Limb (tissue), 2 donors: ENCODE measurements at regions not wholly inside any gene's neighbourhood (a gene's known extent, or its start where the extent isn't known, plus 50 kb on each side); places are given as distances from the start of the nearest gene placed in this dataset.
A peak's percentile ranks its signal among the peaks of the same experiment; 100 is the strongest.

Experiments
- DNase-seq, 2 donors: peaks; one replicate each; pipeline ENCODE4 v3.0.0-alpha.2; 2016; ENCODE audit errors: extremely low spot score in 2 of 2

- no peak for DNase-seq
Observed at GRCh38 chr20:50341880-50342637, 151.4 kb downstream of the CEBPB start.

GRCh38 chr20:50342638-50343102 is 152.0 kb downstream of the CEBPB start:
- no peak for DNase-seq

- no peak for DNase-seq
Observed at GRCh38 chr20:50343125-50343489, 152.5 kb downstream of the CEBPB start.

GRCh38 chr20:50343490-50344179 is 153.0 kb downstream of the CEBPB start:
- no peak for DNase-seq

- no peak for DNase-seq
Observed at GRCh38 chr20:50344232-50345071, 153.8 kb downstream of the CEBPB start.

- no peak for DNase-seq
Observed at GRCh38 chr20:50345712-50346373, 155.2 kb downstream of the CEBPB start.

DNA sequence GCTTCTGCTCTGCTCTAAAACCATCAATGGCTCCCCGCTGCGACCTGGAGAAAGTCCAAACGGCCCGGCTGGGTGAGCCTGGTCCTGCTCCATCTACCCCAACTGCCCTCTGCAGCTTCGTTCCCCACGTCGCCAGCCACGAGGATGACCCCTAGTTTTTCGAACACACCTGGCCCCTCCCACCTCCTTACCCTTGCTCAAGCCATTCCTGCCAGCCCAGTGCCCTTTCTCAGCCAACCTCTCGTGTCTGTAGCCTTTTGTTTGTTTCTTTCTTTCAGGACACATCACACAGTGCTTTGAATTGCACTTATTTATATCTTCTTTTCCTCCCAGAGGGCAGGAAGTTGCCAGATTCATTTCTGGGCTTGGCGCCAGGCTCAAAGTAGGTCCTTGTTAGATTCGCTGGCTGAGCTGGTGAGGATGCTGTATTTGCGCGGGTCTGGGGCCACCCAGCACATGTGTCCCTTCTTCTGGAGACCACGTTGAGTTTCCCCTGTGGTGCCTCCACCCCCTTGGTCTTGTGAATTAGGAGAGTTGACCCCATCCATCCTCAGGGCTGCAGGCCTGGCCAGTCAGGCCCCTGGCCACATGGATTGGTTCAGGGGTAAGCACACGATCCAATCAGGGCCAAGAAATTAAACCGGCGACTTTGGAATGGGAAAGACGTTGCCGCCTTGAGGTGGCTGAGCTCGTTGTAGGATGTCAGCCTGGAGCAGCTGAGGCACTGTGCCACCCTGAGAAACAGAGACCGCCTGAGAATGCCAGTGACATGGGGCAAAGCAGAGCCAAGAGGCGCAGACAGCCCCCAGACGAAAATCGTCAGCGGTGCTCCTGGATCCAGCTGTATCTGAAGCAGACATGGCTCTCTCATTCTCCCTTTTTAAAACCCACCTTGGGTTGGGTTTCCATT is 156.0 kb downstream of the CEBPB start:
- peak; percentile 64 to 71 for DNase-seq

GRCh38 chr20:50347284-50348063 is 156.8 kb downstream of the CEBPB start:
- no peak for DNase-seq

GRCh38 chr20:50348096-50348495 is 157.5 kb downstream of the CEBPB start:
- DNase-seq, result no peak

DNA sequence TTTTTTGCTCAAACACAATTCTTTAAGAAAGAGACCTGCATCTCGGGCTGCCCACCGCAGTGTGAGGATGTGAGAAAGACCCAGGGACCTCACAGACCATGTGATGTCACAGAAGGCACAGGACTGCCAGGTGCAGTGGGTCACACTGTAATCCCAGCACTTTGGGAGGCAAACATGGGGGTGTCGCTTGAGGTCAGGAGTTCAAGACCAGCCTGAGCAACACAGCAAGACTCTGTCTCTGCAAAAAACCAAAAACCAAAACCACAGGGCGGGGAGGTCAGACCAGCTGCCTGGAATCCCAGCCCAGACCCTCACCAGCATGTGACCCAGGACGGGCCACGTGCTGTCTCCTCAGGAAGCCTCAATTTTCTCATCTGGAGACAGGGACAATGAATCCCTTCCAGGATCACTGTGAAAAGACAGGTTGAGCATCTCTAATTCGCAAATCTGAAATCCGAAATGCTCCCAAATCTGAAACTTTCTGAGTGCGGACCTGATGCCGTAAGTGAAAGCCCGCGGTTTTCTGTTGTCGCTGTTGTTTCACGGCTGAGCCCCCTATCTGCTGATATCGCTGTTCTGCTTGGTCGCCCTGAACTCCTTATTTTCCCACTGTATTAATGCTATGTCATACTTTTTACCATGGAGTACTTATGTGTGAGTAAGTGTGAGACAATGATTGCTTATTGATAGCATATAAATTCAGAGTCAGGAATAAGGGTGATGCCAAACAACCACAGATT is 159.5 kb upstream of the PTPN1 start:
- DNase-seq, result no peak

GRCh38 chr20:50351541-50351940 is 158.6 kb upstream of the PTPN1 start:
- DNase-seq, result no peak

DNA sequence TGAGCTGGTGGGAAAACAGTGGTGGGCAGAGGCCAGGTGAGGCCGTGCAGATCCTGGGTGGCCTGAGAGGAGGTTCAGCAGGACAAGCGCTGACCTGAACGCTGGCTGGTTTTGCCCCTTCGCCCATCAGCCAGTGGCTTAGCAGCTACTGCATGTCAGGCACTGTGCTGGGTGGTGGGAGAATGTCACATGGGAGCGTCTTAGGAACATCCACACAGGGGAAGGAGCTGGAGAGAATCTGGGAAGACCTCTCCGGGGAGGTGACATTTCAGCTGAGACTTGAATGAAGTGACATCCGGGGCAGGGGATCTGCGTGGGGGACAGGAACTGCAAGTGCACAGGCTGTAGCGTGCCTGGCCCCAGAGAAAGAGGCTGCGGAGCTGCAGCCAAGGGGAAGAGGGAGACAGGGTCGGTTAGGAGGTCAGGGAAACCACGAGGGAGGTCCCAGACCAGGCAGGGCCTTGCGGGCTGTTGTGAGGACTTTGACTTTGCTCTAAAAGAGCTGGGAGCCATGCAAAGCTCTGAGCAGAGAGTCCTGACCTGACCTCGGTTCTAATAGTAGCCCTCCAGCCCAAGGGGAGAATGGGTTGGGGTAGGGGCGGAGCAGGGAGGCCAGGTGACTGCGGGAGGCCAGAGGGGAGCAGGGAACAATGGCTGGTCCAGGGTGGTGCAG is 156.8 kb upstream of the PTPN1 start:
- DNase-seq, result no peak

DNA sequence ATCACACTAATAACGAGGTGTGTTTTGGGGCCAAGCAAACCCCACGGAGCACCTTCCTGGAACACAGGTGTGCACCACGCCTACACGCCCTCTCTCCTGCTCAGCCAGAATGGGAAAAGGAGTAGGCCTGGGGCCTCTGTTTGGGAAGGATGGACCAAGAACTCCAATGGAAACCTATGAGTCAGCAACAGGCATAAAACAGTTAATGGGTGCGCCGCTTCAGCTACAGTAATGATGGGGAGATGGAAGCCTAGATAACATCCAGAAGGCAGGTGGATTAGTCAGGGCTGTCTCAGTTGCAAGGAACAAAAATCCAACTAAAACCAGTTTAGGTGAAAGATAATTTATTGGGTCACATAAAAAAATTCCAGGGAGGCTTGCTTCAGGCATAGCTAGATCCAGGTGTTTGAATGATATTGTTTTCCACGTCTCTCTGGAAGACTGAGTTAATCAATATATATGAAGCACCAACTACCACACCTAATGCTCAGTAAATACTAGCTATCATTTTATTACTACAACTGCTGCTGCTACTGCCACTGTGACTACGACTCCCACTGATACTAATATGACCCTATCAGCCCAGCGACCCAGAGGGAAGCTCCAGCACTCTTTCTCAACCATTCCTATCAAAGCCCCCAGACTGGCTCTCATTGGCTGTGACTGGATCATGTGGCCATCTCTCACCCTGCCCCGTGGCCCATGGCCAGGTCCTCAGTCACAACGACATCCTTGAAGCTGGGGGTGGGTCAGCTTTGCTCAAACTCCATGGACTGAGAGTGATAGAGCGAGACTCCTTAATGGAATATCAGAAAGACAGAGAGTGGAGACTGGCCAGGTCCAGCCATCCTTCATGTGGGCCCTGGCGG is 155.2 kb upstream of the PTPN1 start:
- no peak for DNase-seq

DNA sequence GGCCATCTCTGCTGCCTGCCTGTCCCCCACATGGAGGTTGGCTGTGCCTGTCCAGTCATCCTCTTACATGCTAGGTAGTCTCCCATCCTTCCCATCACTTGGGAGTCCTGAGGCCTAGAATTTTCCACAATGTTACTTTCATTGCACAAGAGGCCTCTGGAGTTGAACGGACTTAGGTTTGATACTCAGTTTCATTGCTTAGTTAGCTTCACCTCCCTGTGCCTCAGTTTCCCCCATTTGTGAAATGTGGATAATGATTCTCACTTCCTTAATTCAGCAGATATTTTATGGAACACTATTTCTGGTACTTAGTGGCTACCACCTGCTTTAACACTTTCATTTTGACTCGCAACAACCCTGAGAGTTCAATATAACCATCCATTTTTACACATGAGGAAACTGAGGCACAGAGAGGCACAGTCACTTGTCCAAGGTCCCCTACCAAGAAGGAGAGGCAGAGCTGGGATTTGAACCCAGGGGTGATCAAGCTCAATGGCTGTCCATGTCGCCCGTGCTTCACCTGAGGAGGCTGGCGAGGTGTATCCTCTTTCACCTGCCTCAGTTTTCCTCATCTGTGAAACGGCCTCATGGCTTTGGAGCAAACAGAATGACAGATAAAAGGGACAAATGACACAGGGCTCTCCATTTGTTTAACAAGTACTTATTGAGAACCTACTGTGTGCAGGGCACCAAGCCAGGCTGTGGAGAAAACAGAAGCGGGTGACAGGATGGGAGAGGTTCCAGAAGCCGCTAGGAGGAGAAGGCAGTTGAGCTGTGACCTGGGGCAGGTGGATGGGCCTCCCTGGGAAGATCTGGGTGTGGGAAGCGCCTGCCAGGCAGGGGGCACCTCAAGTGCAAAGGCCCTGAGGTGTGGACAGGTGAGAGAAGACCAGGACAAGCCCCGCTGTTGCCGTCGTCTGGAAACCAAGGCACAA is 154.3 kb upstream of the PTPN1 start:
- no peak for DNase-seq

- no peak for DNase-seq
Observed at GRCh38 chr20:50356525-50356885, 153.7 kb upstream of the PTPN1 start.

GRCh38 chr20:50356962-50357782 is 153.0 kb upstream of the PTPN1 start:
- DNase-seq, result no peak
